PC-3 (cell line): ENCODE measurements at regions not wholly inside any gene's neighbourhood (a gene's known extent, or its start where the extent isn't known, plus 50 kb on each side); places are given as distances from the start of the nearest gene placed in this dataset.
A peak's percentile ranks its signal among the peaks of the same experiment; 100 is the strongest.

Source experiments
- ATAC-seq: fragments of 200-7000 bp; cut with Tn5 transposase; 2 replicates; pipeline ENCODE4 v1.9.1; 2020; ENCODE audit warnings: mild to moderate bottlenecking, moderate library complexity
- BruUV-seq: library from RNA; stranded (reverse); fragments of 400-500 nt; replicated peaks from 2 replicates; lab custom pipeline; 2021; lab: Mats Ljungman, UMichigan
- CTCF ChIA-PET: fragments of 300-600 bp; sonication (Branson Sonifier 250); formaldehyde crosslinking; loops from one replicate; lab custom pipeline; 2022; ENCODE audit warnings: antibody characterized with exemption; lab: Charles Lee
- POLR2A ChIA-PET: fragments of 300-600 bp; sonication (Branson Sonifier 250); formaldehyde crosslinking; loops from one replicate; lab custom pipeline; 2022; ENCODE audit warnings: antibody characterized with exemption; ENCODE audit not compliant: unreplicated experiment; lab: Charles Lee
- DNase-seq: peaks from one replicate; pipeline ENCODE4 v3.0.0-alpha.2; 2015
- H2AFZ ChIP-seq: fragments of 300-600 bp; sonication (generic); 2 replicates; pipeline ENCODE4 v1.6.0; 2016; ENCODE audit warnings: antibody characterized with exemption, low read length
- H3F3A ChIP-seq: fragments of 300-600 bp; sonication (generic); one replicate; pipeline ENCODE4 v1.6.0; 2017; ENCODE audit warnings: antibody characterized with exemption, low read length, control low read depth, mild to moderate bottlenecking; ENCODE audit not compliant: unreplicated experiment
- H3K27ac ChIP-seq: fragments of 300-600 bp; sonication (generic); 2 replicates; pipeline ENCODE4 v1.5.1; 2016; ENCODE audit warnings: mild to moderate bottlenecking, low read length
- H3K27me3 ChIP-seq: fragments of 300-600 bp; sonication (generic); 2 replicates; pipeline ENCODE4 v1.6.1; 2016; ENCODE audit warnings: low read length, mixed read lengths
- H3K36me3 ChIP-seq: fragments of 300-600 bp; sonication (generic); 2 replicates; pipeline ENCODE4 v1.6.1; 2016; ENCODE audit warnings: low read depth, mixed run types, low read length, mixed read lengths
- H3K4me1 ChIP-seq: fragments of 300-600 bp; sonication (generic); 2 replicates; pipeline ENCODE4 v1.5.1; 2016; ENCODE audit warnings: low read length; ENCODE audit not compliant: insufficient read depth
- H3K4me2 ChIP-seq: fragments of 300-600 bp; sonication (generic); 2 replicates; pipeline ENCODE4 v1.6.0; 2016; ENCODE audit warnings: low read length
- H3K4me3 ChIP-seq: fragments of 300-600 bp; sonication (generic); 2 replicates; pipeline ENCODE4 v1.5.1; 2016; ENCODE audit warnings: mild to moderate bottlenecking, low read length, mixed read lengths
- H3K79me2 ChIP-seq: fragments of 300-600 bp; sonication (generic); 2 replicates; pipeline ENCODE4 v1.6.1; 2017; ENCODE audit warnings: low read length, mixed read lengths
- H3K9ac ChIP-seq: fragments of 300-600 bp; sonication (generic); 2 replicates; pipeline ENCODE4 v1.6.0; 2016; ENCODE audit warnings: mild to moderate bottlenecking, low read length
- H3K9me2 ChIP-seq: fragments of 300-600 bp; sonication (generic); replicated peaks from 2 replicates; pipeline ENCODE4 v1.6.1; 2016; ENCODE audit warnings: mixed run types, low read length, mixed read lengths
- H3K9me3 ChIP-seq: fragments of 300-600 bp; sonication (generic); 2 replicates; pipeline ENCODE4 v1.6.1; 2016; ENCODE audit warnings: low read length, mixed read lengths
- H4K20me1 ChIP-seq: fragments of 300-600 bp; sonication (generic); 2 replicates; pipeline ENCODE4 v1.6.1; 2016; ENCODE audit warnings: low read length, mixed read lengths
- CTCF ChIP-seq: fragments of 300-600 bp; sonication (generic); conservative IDR thresholded peaks from 2 replicates; pipeline ENCODE4 v1.5.1; 2017; ENCODE audit warnings: antibody characterized with exemption, low read depth, mild to moderate bottlenecking, low read length
- EZH2 ChIP-seq: fragments of 300-600 bp; sonication (generic); IDR thresholded peaks from one replicate; pipeline ENCODE4 v1.6.1; 2017; ENCODE audit warnings: antibody characterized with exemption, mild to moderate bottlenecking, low read length; ENCODE audit not compliant: unreplicated experiment
- EZH2phosphoT487 ChIP-seq: fragments of 300-600 bp; sonication (generic); IDR thresholded peaks from 2 replicates; pipeline ENCODE4 v1.6.1; 2018; ENCODE audit warnings: mild to moderate bottlenecking, antibody characterized with exemption, low read length, borderline replicate concordance
- intact Hi-C: fragments of 100-400 bp; cut with micrococcal nuclease; formaldehyde crosslinking; loops from 2 replicates; pipeline ENCODE4 v1.9.0; 2023

DNA sequence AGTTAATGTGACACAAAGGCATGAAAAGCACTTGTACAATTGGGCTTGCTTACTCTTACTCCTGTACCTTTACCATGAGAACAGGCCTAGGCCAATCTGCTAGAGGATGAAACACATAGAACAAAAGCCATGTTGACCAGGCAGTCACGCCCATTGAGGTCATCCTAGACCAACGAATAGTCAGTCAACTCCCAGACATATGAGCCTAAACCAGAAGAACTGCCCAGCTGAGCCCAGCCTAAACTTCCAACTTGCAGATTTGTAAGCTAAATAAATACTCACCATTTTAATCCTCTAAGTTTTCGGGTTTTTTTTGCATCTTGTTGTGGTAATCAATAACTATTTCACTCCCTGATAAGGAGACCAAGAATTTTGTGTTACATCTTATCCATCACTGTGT, 164.8 kb upstream of the ADRA1B start:
- BruUV-seq, result no TSS peak
- H3K9me2 ChIP-seq, result no peaks in the 10 kb centered on the region
- no peak overlapping the region for H3K27ac ChIP-seq
- peaks cover 9% of the 10 kb centered on the region; the same call in 1 of the 2 replicates for H3K9me3 ChIP-seq
- ATAC-seq, result no peak
- intact Hi-C loops, result loop anchor here (10.0 kb wide), 3 partner anchors 153 to 237 kb away; no protein-coding TSS in a partner anchor
- no peak overlapping the region for H3K9ac ChIP-seq
- peaks cover 45% of the 10 kb centered on the region for H3K4me1 ChIP-seq
- H4K20me1 ChIP-seq, result no peaks in the 10 kb centered on the region
- TF ChIP-seq EZH2, result no peak
- no peak for TF ChIP-seq CTCF
- no peak for TF ChIP-seq EZH2phosphoT487
- ChIA-PET CTCF (no interaction called here), POLR2A (no interaction called here)
- no peaks in the 10 kb centered on the region for H3K79me2 ChIP-seq
- H3K27me3 ChIP-seq, result no peaks in the 10 kb centered on the region
- H3K36me3 ChIP-seq, result peaks cover 8% of the 10 kb centered on the region; the same call in 1 of the 2 replicates
- DNase-seq, result no peak
- H2AFZ ChIP-seq, result no peak overlapping the region
- H3K4me3 ChIP-seq, result no peak overlapping the region
- H3F3A ChIP-seq, result no peaks in the 10 kb centered on the region
- H3K4me2 ChIP-seq, result no peak overlapping the region

GRCh38 chr5:159752622-159753275, 163.5 kb upstream of the ADRA1B start:
- ATAC-seq, result peak; percentile 71
- Histone ChIP-seq H2AFZ (peak overlapping the region; percentile 56), H3K27me3 (no peaks in the 10 kb centered on the region), H4K20me1 (no peaks in the 10 kb centered on the region), H3K4me3 (peak overlapping the region; percentile 32), H3F3A (no peaks in the 10 kb centered on the region), H3K79me2 (no peaks in the 10 kb centered on the region), H3K27ac (peak overlapping the region; percentile 87), H3K9ac (peak overlapping the region; percentile 23; the same call in 1 of the 2 replicates), H3K36me3 (peaks cover 8% of the 10 kb centered on the region; the same call in 1 of the 2 replicates), H3K4me1 (peaks cover 56% of the 10 kb centered on the region), H3K4me2 (peak overlapping the region; percentile 76), H3K9me3 (peaks cover 9% of the 10 kb centered on the region; the same call in 1 of the 2 replicates), H3K9me2 (no peaks in the 10 kb centered on the region)
- intact Hi-C loops, result loop anchor here (2.0 to 10.0 kb wide), 4 partner anchors 72 to 238 kb away; no protein-coding TSS in a partner anchor
- ChIA-PET POLR2A (no interaction called here), CTCF (no interaction called here)
- peak; percentile 74 for DNase-seq
- no peak for TF ChIP-seq CTCF
- no peak for TF ChIP-seq EZH2
- TF ChIP-seq EZH2phosphoT487, result no peak
- no TSS peak for BruUV-seq

GRCh38 chr5:159758189-159758588, 158.1 kb upstream of the ADRA1B start:
- H3K4me2 ChIP-seq, result peak overlapping the region; percentile 62
- H2AFZ ChIP-seq, result no peak overlapping the region
- no peak overlapping the region; the same call in 1 of the 2 replicates for H3K4me3 ChIP-seq
- H3K9me2 ChIP-seq, result no peaks in the 10 kb centered on the region
- DNase-seq, result peak; percentile 85
- ChIA-PET POLR2A (no interaction called here), CTCF (no interaction called here)
- 0 out of 2 replicates have a peak overlapping the region, but pooled peaks have one; percentile 2 for H3K27ac ChIP-seq
- no peak for TF ChIP-seq EZH2phosphoT487
- no peak for TF ChIP-seq EZH2
- TF ChIP-seq CTCF, result no peak
- H3K9ac ChIP-seq, result no peak overlapping the region
- intact Hi-C loops, result loop anchor here (10.0 kb wide), 3 partner anchors 147 to 243 kb away; no protein-coding TSS in a partner anchor
- no peaks in the 10 kb centered on the region for H3K36me3 ChIP-seq
- H3K9me3 ChIP-seq, result no peaks in the 10 kb centered on the region
- H3F3A ChIP-seq, result no peaks in the 10 kb centered on the region
- no peaks in the 10 kb centered on the region for H3K27me3 ChIP-seq
- peak; percentile 79 for ATAC-seq
- H3K4me1 ChIP-seq, result peaks cover 34% of the 10 kb centered on the region
- no peaks in the 10 kb centered on the region for H3K79me2 ChIP-seq
- no peaks in the 10 kb centered on the region for H4K20me1 ChIP-seq
- no TSS peak for BruUV-seq
